Fibroblast of the conjunctiva (primary cell): ENCODE measurements at regions not wholly inside any gene's neighbourhood (a gene's known extent, or its start where the extent isn't known, plus 50 kb on each side); places are given as distances from the start of the nearest gene placed in this dataset.
"Not testable (repeated sequence)": the region's sequence is repeated elsewhere in the genome, so short reads cannot be mapped to it uniquely, and the experiment has no call there.

Experiments
- DNase-seq: peaks from one replicate; pipeline ENCODE4 v3.0.0-alpha.2; 2010; ENCODE audit warnings: low read depth

GRCh38 chr3:168753724-168754123 is 658.0 kb upstream of the GOLIM4 start:
- no peak for DNase-seq

- DNase-seq: no peak
Observed at GRCh38 chr3:168752339-168752738, 656.6 kb upstream of the GOLIM4 start.

DNA sequence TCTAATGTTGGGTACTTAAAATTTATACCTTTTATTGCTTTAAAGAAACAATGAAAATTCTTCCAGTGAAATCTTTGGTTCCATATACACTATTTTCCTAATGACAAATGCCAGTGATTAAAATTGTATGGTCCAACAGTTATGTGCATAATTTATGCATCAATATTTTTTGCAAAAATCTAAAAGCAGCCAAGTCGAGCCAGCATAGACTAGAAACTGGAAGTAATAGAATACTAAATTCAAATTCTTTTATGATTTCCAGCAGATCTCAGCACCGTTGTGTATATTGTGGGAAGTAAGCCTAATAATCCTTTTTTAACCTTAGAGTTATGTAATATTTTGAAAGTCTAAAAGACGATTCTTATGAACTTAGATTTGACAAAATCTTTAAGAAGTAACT is 652.0 kb upstream of the GOLIM4 start:
- DNase-seq: no peak

GRCh38 chr3:168738527-168739325 is 643.0 kb upstream of the GOLIM4 start:
- no peak for DNase-seq

DNA sequence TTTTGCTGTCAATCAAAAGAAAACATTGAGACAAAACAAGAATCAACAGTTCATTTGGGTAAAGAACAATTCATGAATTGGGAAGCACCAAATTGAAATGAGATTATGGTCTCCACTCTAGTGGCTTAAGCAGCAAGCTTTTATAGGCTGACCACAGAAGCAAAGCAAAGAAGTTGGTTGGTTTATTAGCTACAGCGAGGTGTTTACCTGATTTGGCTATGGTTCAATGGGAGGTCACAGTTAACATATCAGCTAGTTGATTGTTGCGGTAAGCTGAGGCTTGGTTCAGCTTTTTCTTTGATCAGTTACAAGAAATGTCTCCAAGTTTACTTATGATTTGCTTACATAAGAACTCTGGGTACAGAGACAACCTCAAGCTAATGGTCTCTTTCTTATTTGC is 640.5 kb upstream of the GOLIM4 start:
- DNase-seq: no peak

- DNase-seq: no peak
Observed at GRCh38 chr3:168730073-168730472, 634.3 kb upstream of the GOLIM4 start.

DNA sequence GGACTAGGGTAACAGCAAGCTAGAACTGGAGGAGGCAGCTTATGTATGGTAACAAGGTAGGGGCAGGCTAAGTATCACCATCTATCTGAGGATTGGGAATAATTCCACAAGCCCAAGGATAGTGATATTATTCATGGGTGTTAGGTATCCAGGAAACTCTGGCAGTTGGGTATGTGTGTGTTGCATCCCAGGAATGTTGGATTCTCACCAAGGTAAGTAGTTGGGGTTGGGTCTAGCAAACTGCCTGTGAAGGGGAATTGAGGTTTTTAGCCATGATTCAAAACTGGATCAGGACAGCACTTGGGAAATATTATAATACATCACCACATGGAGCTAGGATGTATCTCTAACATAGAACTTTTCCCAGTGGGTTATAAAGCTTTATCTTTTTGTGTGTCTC is 626.4 kb upstream of the GOLIM4 start:
- DNase-seq: no peak

DNA sequence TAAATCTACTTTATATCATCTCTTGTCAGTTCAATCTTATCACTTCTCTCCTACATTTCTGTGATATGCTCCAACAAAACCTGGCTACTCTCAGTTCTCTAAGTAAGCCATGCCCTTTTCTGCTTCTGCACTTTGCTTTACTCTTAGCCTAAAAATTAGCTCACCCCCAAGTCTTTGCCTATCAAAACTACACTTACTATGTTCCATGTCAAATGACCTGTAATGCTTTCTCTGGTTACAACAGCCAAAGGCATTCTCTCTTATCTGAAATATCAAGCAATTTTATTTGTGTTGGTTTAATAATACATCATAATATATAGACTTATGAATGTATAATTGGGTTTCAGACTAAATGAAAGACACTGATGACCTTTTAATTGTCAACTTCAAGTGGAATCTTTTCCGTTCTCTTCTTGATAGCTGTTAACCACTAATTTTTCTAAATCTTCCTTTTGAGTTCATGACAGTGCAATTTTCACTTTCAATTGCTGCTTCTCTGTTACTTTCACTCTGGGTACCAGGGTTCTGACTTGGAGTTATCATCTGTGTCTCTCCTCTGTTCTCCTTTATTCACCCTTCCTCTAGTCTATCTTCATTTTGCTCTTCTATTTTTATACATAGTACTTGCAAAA is 619.0 kb upstream of the GOLIM4 start:
- no peak for DNase-seq

- DNase-seq: no peak
Observed at GRCh38 chr3:168709073-168709472, 613.3 kb upstream of the GOLIM4 start.

GRCh38 chr3:168707900-168708299 is 612.2 kb upstream of the GOLIM4 start:
- DNase-seq: no peak

- no peak for DNase-seq
Observed at GRCh38 chr3:168705412-168705811, 609.7 kb upstream of the GOLIM4 start.

- no peak for DNase-seq
Observed at GRCh38 chr3:168696051-168696450, 600.3 kb upstream of the GOLIM4 start.

GRCh38 chr3:168693870-168694269 is 598.1 kb upstream of the GOLIM4 start:
- no peak for DNase-seq

DNA sequence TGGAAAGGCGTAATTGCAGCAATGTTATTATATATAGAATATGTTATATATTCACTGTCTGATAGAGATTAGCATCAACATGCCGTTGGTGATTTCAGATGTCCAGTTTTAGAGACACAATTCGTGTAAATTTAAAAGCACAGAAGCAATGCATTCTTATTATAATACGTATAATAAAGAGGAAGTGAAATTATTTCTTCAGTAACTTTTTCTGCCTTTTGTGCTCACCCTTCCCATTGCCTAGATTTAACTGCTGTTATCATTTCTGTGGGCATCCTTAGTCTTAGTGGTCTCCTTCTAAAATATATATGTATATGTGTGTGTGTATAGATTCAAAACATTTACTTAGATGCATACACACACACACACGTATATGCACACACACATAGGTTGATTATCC is 592.5 kb upstream of the GOLIM4 start:
- no peak for DNase-seq

DNA sequence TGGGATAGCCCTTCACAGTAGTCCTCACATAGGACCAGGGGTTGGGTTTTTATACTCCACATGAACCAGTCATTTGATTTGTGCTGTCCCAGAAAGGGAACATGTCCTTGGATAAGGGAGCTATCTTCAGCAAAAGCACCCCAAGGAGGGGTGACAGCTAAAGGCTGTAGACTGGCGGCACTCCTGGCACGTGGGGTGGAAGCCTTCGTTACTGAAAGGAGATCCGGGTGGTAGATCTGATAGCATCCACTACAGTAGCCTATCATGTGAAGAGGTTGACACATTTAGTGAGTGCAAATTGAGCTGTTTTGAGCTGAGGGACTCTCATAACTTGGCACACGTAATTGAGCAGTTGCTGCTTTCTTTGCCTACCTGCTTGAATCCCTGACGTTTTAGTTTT is 588.8 kb upstream of the GOLIM4 start:
- DNase-seq: no peak

GRCh38 chr3:168678730-168679129 is 583.0 kb upstream of the GOLIM4 start:
- DNase-seq: no peak

DNA sequence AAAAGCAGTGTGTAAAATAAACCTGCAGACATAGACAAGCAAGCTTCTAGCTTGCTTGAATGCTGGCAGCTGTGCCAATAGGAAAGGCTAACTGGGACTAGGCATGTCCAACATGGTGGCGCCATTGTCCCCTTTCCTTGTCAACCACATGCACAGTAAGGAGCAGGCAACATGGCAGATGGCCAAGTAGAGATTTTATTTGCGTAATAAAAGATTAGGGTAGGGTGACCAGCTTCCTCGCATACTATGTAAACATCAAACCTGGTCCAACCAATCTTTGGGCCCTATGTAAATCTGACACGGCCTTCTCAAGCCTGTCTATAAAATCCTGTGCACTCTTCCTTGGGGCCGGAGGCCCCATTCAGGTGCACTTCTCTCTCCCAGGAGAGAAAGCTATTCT is 575.4 kb upstream of the GOLIM4 start:
- DNase-seq: no peak

- DNase-seq: not testable (repeated sequence)
Observed at GRCh38 chr3:168660879-168661657, 565.3 kb upstream of the GOLIM4 start.

DNA sequence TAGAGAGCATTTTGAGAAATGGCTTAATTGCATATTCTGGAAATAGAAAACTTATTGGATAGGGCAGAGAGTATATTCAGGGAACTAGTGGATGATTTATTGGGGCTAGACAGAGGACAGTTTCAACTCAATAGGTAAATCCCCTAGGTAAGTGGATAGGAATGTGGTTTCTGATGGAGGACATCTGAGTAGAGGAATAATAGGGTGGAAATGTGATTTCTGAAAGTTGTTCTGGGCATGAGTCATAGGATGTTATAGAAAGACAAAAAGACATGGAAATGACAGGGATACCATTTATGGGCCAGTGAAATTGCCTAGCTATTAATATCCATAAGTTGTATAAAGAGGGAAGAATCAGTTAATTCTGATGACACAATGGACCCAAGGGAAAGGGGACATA is 563.3 kb upstream of the GOLIM4 start:
- DNase-seq: no peak

- no peak for DNase-seq
Observed at GRCh38 chr3:168655611-168656010, 559.9 kb upstream of the GOLIM4 start.

- no peak for DNase-seq
Observed at GRCh38 chr3:168654700-168655099, 559.0 kb upstream of the GOLIM4 start.

- DNase-seq: no peak
Observed at GRCh38 chr3:168653255-168653654, 557.5 kb upstream of the GOLIM4 start.

DNA sequence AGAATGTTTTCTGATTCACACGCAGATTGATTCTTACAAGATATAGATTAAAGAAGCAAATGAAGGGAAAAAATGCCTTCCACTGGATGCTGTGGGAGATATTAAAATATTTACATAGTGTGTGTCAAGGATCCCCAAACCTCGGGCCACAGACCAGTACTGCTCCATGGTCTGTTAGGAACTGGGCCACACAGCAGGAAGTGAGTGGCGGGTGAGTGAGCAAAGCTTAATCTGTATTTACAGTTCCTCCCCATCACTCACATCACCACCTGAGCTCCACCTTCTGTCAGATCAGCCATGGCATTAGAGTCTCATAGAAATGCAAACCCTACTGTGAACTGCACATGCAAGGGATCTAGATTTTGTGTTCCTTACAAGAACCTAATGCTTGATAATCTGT is 552.6 kb upstream of the GOLIM4 start:
- no peak for DNase-seq
